ENCODE measurements at regions not wholly inside any gene's neighbourhood (a gene's known extent, or its start where the extent isn't known, plus 50 kb on each side); places are given as distances from the start of the nearest gene placed in this dataset.

GRCh38 chr20:50242548-50242862 is 51.9 kb downstream of the CEBPB start:
- H3K4me1 Mint-ChIP-seq = no peaks in the 10 kb centered on the region
- no peak overlapping the region for H3K4me3 Mint-ChIP-seq
- no peaks in the 10 kb centered on the region for H3K27me3 Mint-ChIP-seq
- no peaks in the 10 kb centered on the region for H3K36me3 Mint-ChIP-seq
- no peak overlapping the region for H3K27ac Mint-ChIP-seq
- no peaks in the 10 kb centered on the region for H3K9me3 Mint-ChIP-seq

GRCh38 chr20:50242863-50243609 is 52.4 kb downstream of the CEBPB start:
- Mint-ChIP-seq H3K36me3 (no peaks in the 10 kb centered on the region), H3K4me3 (no peak overlapping the region), H3K4me1 (no peaks in the 10 kb centered on the region), H3K27ac (no peak overlapping the region), H3K27me3 (no peaks in the 10 kb centered on the region), H3K9me3 (no peaks in the 10 kb centered on the region)

- no peaks in the 10 kb centered on the region for H3K4me1 Mint-ChIP-seq
- H3K36me3 Mint-ChIP-seq = no peaks in the 10 kb centered on the region
- no peak overlapping the region for H3K27ac Mint-ChIP-seq
- H3K4me3 Mint-ChIP-seq = no peak overlapping the region
- no peaks in the 10 kb centered on the region for H3K27me3 Mint-ChIP-seq
- no peaks in the 10 kb centered on the region for H3K9me3 Mint-ChIP-seq
These were observed 53.2 kb downstream of the CEBPB start for GRCh38 chr20:50243610-50244351.

- no peaks in the 10 kb centered on the region for H3K36me3 Mint-ChIP-seq
- H3K4me3 Mint-ChIP-seq = no peak overlapping the region
- H3K27ac Mint-ChIP-seq = no peak overlapping the region
- H3K27me3 Mint-ChIP-seq = no peaks in the 10 kb centered on the region
- no peaks in the 10 kb centered on the region for H3K4me1 Mint-ChIP-seq
- no peaks in the 10 kb centered on the region for H3K9me3 Mint-ChIP-seq
These were observed 53.9 kb downstream of the CEBPB start for GRCh38 chr20:50244352-50245149.

GRCh38 chr20:50245498-50246366 is 55.1 kb downstream of the CEBPB start:
- Mint-ChIP-seq H3K4me1 (no peaks in the 10 kb centered on the region), H3K9me3 (no peaks in the 10 kb centered on the region), H3K36me3 (no peaks in the 10 kb centered on the region), H3K27me3 (no peaks in the 10 kb centered on the region), H3K4me3 (no peak overlapping the region), H3K27ac (no peak overlapping the region)

- no peaks in the 10 kb centered on the region for H3K4me1 Mint-ChIP-seq
- H3K36me3 Mint-ChIP-seq = no peaks in the 10 kb centered on the region
- no peaks in the 10 kb centered on the region for H3K9me3 Mint-ChIP-seq
- no peak overlapping the region for H3K4me3 Mint-ChIP-seq
- H3K27me3 Mint-ChIP-seq = no peaks in the 10 kb centered on the region
- H3K27ac Mint-ChIP-seq = no peak overlapping the region
These were observed 56.0 kb downstream of the CEBPB start for GRCh38 chr20:50246367-50247195.

GRCh38 chr20:50247196-50248094 is 56.8 kb downstream of the CEBPB start:
- H3K36me3 Mint-ChIP-seq = no peaks in the 10 kb centered on the region
- H3K4me3 Mint-ChIP-seq = no peak overlapping the region
- H3K9me3 Mint-ChIP-seq = no peaks in the 10 kb centered on the region
- no peaks in the 10 kb centered on the region for H3K27me3 Mint-ChIP-seq
- H3K27ac Mint-ChIP-seq = no peak overlapping the region
- no peaks in the 10 kb centered on the region for H3K4me1 Mint-ChIP-seq

- Mint-ChIP-seq H3K27ac (no peak overlapping the region), H3K4me1 (no peaks in the 10 kb centered on the region), H3K27me3 (peaks cover 1% of the 10 kb centered on the region), H3K4me3 (no peak overlapping the region), H3K9me3 (no peaks in the 10 kb centered on the region), H3K36me3 (no peaks in the 10 kb centered on the region)
These were observed 57.5 kb downstream of the CEBPB start for GRCh38 chr20:50248104-50248641.

GRCh38 chr20:50249447-50250388 is 59.1 kb downstream of the CEBPB start:
- Mint-ChIP-seq H3K9me3 (no peaks in the 10 kb centered on the region), H3K4me1 (no peaks in the 10 kb centered on the region), H3K27ac (no peak overlapping the region), H3K4me3 (no peak overlapping the region), H3K36me3 (no peaks in the 10 kb centered on the region), H3K27me3 (peaks cover 1% of the 10 kb centered on the region)

- Mint-ChIP-seq H3K27me3 (peaks cover 1% of the 10 kb centered on the region), H3K4me3 (no peak overlapping the region), H3K36me3 (no peaks in the 10 kb centered on the region), H3K4me1 (no peaks in the 10 kb centered on the region), H3K27ac (no peak overlapping the region), H3K9me3 (no peaks in the 10 kb centered on the region)
These were observed 60.2 kb downstream of the CEBPB start for GRCh38 chr20:50250679-50251382.

- no peaks in the 10 kb centered on the region for H3K9me3 Mint-ChIP-seq
- H3K27ac Mint-ChIP-seq = no peak overlapping the region
- no peaks in the 10 kb centered on the region for H3K36me3 Mint-ChIP-seq
- H3K4me3 Mint-ChIP-seq = no peak overlapping the region
- H3K27me3 Mint-ChIP-seq = peaks cover 1% of the 10 kb centered on the region
- no peaks in the 10 kb centered on the region for H3K4me1 Mint-ChIP-seq
These were observed 60.7 kb downstream of the CEBPB start for GRCh38 chr20:50251383-50251748.

- Mint-ChIP-seq H3K4me3 (no peak overlapping the region), H3K27ac (no peak overlapping the region), H3K36me3 (no peaks in the 10 kb centered on the region), H3K4me1 (no peaks in the 10 kb centered on the region), H3K27me3 (peaks cover 1% of the 10 kb centered on the region), H3K9me3 (no peaks in the 10 kb centered on the region)
These were observed 61.4 kb downstream of the CEBPB start for GRCh38 chr20:50251992-50252511.

Measured in activated naive CD4-positive, alpha-beta T cell treated with anti-CD3 and anti-CD28 coated beads, Interleukin-2, amount 50 U/mL, for 24 hours (primary cell).